HG03354 (cell line): ENCODE measurements at regions not wholly inside any gene's neighbourhood (a gene's known extent, or its start where the extent isn't known, plus 50 kb on each side); places are given as distances from the start of the nearest gene placed in this dataset.

ENCODE experiments used
- ATAC-seq: cut with Tn5 transposase; IDR thresholded peaks from one replicate; pipeline ENCODE4 v1.9.1; 2021; ENCODE audit warnings: mild to moderate bottlenecking; ENCODE audit not compliant: unreplicated experiment, poor library complexity, severe bottlenecking

GRCh38 chr10:105965141-105965540 is 1199.4 kb downstream of the SORCS1 start:
- no peak for ATAC-seq

DNA sequence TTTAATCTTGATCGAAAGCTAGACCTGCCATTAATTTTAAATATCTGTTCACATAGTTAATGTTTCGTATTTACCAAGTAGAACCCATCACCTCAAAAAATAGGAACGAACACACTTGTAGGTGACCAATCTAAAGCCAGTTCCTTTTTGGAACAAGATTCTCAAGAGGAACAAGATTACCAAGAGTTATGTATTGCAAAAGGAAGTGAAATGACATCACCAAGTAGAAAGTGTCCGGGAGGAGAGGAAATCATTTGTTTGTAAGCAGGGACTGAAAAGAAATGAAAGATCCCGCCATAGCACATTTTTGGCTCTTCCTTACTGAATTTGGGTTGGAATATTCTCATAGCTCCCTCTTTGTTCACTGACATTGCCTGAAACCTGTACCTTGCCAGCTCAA is 1200.5 kb downstream of the SORCS1 start:
- no peak for ATAC-seq

- no peak for ATAC-seq
Measured at GRCh38 chr10:105963334-105963884, 1201.1 kb downstream of the SORCS1 start.

- ATAC-seq = no peak
Measured at GRCh38 chr10:105956550-105956949, 1208.0 kb downstream of the SORCS1 start.

GRCh38 chr10:105953861-105954260 is 1210.6 kb downstream of the SORCS1 start:
- no peak for ATAC-seq

GRCh38 chr10:105953056-105953455 is 1211.5 kb downstream of the SORCS1 start:
- ATAC-seq = no peak

GRCh38 chr10:105952153-105952552 is 1212.4 kb downstream of the SORCS1 start:
- peak; percentile 88 for ATAC-seq

DNA sequence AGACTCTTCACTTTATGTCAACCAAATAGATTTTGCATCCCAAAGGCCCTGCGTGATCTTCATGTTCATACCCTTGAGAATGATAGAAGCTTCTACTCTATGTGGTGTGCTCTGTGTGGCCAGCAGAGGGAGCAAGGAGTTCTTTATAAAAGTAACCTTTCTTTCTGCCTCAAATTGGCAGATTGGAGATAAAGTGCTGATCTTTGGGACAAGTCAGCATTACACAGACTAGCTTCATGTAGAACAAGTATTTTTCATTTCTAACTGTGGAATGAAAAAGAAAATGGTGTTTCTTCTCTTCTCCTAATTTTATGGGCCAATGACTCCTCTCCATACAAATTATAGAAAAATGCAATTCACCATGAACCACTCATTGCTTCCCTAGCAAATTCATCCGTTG is 1214.1 kb downstream of the SORCS1 start:
- ATAC-seq = peak; percentile 64

GRCh38 chr10:105949721-105950120 is 1214.8 kb downstream of the SORCS1 start:
- ATAC-seq = no peak

GRCh38 chr10:105925045-105925785 is 1239.3 kb downstream of the SORCS1 start:
- ATAC-seq = no peak

GRCh38 chr10:105921348-105921747 is 1243.2 kb downstream of the SORCS1 start:
- no peak for ATAC-seq

DNA sequence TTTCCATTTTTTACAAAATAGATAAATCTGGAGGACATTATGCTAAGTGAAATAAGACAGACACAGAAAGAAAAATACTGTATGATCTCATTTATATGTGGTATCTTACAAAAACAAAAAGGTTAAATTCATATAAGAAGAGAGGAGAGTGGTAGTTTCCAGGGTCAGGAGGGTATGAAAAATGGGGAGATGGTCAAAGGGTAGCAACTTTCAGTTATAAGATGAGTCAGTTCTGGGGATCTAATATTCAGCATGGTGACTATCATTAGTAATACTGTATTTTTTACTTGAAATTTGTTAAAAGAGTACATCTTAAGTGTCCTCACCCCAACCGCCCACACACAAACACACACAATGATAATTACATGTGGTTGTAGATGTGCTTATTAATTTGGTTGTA is 1250.1 kb downstream of the SORCS1 start:
- no peak for ATAC-seq

DNA sequence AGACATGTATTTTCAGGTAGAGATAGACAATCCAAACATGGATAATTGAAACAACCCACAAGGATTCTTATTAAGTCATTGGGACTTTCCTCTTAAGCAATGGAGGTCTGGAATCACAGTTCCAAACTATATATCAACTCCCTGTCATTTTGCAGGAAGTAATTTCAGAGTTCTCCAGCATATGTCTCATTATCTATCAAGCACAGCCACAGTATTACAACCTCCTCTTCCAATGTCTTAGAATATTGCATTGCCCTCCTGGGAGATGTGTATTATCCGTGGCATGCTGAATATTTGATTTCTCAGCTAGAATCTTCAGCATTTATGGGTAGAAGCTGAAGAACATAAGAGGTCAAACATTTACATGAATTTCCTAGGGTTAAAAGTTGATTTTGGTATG is 1255.8 kb downstream of the SORCS1 start:
- no peak for ATAC-seq

- ATAC-seq = no peak
Measured at GRCh38 chr10:105885495-105885894, 1244.4 kb downstream of the SORCS3 start.

DNA sequence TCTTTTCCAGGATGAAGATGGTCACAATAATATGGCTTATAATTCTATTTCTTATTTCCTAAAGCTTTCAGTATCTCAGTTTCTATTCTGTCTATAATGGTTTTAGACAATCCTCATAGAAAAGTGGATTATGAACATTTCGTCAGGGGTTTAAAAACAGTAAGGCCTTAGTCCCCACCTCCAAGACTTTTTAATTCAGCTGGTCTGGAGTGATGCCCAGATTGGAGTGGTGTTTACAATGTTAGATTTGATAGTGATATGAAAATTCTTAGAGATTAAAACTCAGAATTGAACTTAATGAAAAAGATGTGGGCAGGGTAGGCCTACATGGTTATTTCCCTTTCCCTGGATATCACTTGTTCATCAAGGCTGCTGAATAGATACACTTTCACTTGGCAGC is 1238.3 kb downstream of the SORCS3 start:
- ATAC-seq = no peak

- no peak for ATAC-seq
Measured at GRCh38 chr10:105875050-105875449, 1234.0 kb downstream of the SORCS3 start.

DNA sequence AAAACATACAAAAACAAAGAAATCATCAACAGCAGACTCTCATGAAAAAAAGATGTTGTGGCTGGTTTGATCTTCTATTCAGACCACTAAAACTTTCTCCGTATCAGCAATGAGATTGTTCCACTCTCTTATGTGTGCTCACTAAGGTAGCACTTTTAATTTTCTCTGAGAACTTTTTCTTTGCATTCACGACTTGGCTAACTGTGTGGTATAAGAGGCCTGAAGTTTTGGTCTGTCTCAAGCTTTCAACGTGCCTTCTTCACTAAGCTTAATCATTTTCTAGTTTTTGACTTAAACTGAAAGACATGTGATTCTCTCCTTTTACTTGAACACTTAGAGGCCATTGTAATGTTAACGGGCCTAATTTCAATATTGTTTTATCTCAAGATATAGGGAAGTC is 1231.6 kb downstream of the SORCS3 start:
- ATAC-seq = no peak

DNA sequence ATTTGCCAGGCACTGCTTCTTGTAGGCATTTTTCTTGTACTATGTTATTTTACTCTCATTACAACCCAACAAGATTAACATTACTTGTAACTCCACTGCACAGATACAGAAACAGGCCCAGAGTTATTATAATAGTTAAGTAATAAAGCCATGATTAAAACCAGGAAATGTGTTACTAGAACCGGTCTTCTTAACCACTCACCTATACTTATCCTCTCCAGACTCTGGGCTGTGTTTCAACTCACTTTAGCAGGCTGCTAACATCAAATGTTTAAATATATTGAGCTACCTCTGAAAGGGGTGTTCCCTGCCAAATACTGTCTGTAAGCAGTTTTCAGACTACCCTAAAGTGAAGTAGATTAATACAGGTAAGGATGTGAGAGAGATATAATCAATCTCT is 1227.8 kb downstream of the SORCS3 start:
- no peak for ATAC-seq

- ATAC-seq = no peak
Measured at GRCh38 chr10:105864854-105865253, 1223.8 kb downstream of the SORCS3 start.

DNA sequence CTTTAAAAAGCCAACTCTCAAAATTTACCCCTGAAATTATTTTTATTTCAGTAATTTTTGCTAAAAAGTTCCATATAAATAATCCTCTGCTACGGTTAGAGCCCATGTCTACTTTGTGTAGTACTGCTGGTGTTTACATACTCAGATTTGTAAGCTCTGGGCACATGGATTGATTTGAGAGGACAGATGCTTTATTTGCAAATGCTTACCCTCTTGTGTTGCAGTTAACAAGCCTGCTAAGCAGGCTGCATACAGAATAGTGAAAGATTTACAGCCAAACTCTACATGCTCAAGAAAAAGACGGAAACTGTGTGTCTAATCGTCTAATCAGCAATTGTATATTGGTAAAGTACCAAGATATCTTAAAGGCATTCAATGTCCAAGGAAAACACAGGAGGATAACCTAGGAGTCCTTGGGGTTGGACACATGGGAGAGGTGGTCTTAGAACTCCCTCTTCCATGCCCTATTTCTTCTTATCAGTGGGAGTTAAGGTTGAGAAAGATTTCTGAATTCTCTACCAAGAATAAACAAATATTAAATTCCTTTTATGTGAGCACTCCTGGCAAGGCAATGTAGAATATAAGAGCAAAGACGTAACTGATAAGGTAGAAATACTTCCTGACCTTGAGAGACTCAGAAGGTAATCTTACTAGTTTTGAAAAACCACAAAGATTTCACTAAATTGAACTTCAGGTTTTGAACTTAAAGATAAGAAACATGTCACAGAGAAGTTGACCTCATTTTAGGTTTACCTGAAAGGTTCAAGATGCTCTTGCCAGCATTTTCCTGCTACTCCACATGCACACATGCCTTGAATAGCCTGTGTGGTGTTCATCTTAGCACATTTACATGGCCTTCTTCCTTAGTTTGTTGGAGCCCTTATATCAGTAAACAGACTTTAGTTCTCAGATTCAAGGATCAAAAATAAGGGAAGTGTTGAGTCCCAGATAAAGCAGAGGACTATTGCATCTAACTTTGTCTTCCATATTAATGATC is 1216.5 kb downstream of the SORCS3 start:
- no peak for ATAC-seq

- no peak for ATAC-seq
Measured at GRCh38 chr10:105855791-105856190, 1214.7 kb downstream of the SORCS3 start.
